ENCODE measurements at regions not wholly inside any gene's neighbourhood (a gene's known extent, or its start where the extent isn't known, plus 50 kb on each side); places are given as distances from the start of the nearest gene placed in this dataset.
A peak's percentile ranks its signal among the peaks of the same experiment; 100 is the strongest.
"Not testable (repeated sequence)": the region's sequence is repeated elsewhere in the genome, so short reads cannot be mapped to it uniquely, and the experiment has no call there.

DNA sequence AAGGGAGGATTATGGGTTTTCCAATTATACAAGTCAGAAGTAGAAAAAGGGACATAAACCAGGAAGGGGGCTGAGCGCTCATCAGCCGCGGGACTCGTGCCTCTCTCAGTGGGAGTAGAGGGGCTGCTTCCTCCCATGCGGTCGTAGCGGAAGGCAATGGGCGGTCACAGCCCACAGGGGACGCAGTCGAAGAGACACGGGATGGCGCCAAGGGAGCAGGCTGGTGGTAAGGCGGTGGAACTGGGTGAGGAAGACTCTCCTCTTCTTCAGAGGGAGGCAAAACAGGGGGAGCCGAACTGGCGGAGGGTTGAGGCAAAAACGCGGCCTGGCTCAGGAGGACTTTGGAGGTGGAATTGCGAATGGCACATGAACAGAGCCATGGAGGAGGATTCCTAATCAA lies 677.7 kb downstream of the TMEM121 start:
- DNase-seq (ENCODE audit: low spot score), result no peak
- no peak for FAIRE-seq

DNA sequence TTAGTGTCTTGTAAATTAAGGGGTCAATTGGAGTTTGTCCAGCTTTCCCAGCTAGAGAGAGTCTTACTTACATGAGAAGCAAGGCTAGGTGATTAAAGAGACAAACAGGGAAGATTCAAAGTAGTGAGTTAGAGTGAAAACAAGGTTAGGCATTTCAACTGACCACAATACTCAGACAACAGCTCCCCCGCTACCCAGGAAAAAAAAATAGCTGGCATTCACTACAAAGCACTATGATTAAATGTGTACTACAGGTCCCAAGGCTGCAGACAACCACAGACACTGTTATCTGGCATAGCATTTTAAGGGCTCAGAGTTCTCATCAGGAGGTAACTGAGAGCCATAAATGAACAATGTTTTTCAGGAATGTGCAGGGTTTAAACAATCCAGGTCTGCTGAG lies 680.9 kb downstream of the TMEM121 start:
- FAIRE-seq, result no peak
- peak; percentile 27 for DNase-seq (ENCODE audit: low spot score)

DNA sequence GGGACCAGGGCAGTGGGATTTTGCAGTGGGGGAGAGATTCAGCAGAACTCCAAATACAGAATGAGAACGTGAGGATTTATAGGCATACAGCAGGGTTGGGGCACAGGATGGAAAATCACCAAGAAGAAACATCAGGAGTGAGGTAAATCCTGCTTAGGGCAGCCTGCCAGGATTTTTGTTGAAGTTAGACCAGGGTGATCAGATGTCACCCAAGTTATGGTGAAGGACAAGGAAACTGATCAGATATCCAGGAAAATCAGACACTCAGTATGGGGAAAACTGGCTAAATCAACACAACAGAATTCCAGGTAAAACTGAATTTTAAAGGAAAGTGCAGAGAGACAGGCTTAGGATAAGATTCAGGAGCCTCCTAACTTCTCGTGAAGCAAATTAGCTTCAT lies 682.4 kb downstream of the TMEM121 start:
- DNase-seq (ENCODE audit: low spot score) (no peak), FAIRE-seq (no peak)

DNA sequence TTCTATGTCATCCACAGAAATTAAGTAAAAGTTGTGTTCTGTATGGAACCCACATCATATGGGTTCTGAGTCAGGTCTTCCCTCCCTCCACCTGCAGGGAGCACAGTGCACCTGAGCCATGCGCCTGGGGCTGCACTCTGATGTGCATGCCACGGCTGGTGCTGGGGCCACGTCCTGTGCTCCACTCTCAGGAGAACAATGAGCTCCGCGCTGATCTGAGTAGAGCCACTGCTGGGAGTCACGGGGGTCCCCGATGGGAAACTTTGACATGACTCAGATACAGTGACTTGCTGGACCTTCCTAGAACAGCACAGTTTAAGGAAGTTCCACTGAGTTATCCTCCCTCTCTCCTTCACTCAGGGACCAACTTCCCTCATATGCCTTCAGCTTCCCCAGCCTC lies 683.4 kb downstream of the TMEM121 start:
- no peak for FAIRE-seq

DNA sequence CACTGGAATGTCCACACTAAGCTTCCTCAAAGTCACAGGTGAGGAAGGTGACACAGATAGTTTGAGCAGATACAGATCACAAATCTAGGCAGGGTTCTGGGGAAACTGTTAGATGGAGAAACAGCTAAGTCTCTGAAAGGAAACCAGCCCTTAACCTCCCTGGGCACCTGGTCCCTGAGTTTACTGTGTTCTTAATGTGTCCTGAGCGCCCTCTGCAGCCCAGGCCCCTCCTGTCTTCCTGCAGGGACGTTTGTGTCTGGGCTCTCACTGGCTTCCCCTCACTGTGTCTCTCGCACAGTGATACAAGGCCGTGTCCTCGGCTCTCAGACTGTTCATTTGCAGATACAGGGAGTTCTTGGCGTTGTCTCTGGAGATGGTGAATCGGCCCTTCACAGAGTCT lies 684.3 kb downstream of the TMEM121 start:
- FAIRE-seq, result no peak
- DNase-seq (ENCODE audit: low spot score), result no peak

More for the DNA sequence above, 683.4 kb downstream of the TMEM121 start:
- DNase-seq (ENCODE audit: low spot score), result no peak

DNA sequence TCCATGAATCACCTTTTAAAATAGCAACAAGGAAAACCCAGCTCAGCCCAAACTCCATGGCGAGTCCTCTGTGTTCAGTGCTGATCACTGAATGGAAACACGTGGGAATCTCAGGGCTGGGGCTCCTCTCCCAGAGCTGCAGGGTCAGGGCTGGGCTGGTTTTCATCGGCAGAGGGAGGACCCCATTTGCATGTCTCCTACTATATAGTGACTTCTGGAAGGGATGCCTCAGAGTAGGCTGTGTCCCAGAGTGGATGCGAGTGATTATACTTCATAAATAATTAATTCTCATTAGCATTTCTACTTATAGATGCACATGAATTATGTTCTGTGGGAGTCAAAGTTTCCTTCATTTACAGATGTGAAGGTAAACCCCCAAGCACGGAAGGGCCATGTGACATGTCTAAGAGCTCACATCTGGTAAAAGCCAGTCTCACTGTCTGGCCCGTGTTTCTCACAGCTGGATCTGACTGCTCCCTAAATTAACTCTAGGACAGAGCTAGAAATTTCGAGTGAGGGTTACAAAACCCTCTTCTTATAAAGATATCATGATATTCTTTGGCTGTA lies 685.0 kb downstream of the TMEM121 start:
- no peak for FAIRE-seq
- DNase-seq (ENCODE audit: low spot score), result no peak

DNA sequence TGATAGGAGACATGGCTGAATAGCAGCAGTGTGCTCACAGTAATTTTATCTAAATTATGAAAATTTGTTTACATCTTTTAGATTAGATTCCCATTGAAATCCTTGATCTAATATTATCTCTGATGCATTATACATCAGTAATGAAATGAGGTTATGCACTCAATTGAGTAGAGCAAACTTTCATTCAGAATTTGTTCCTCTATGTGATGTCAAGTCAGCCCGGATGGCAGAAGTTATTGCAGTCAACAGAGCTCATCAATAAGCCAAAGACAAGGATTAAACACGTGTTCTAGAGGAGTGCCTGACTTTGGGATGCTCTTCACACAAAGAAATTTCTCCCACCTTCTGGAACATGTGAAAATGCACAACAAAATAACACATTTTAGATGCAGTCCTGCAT lies 688.8 kb downstream of the TMEM121 start:
- FAIRE-seq, result no peak

DNA sequence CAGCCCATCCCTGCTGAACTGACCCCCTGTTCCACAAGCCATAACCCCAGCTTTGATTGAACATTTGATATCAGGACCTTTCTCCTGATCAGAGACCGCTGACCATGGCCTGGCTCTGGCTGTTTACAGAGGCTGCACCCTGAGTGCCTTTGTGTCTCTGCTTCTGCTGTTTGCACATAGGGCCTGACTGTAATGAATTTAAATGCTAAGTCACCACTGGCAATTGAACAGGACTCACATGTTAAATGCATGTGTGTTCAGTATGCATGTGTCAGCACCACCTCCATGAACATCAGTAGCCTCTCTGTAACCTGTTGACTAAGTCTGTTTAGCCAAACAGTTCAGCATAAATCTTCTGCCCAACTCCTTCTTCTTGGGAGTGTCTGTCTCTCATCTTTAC lies 690.3 kb downstream of the TMEM121 start:
- DNase-seq (ENCODE audit: low spot score), result no peak
- no peak for FAIRE-seq

More for the DNA sequence above, 688.8 kb downstream of the TMEM121 start:
- no peak for DNase-seq (ENCODE audit: low spot score)

DNA sequence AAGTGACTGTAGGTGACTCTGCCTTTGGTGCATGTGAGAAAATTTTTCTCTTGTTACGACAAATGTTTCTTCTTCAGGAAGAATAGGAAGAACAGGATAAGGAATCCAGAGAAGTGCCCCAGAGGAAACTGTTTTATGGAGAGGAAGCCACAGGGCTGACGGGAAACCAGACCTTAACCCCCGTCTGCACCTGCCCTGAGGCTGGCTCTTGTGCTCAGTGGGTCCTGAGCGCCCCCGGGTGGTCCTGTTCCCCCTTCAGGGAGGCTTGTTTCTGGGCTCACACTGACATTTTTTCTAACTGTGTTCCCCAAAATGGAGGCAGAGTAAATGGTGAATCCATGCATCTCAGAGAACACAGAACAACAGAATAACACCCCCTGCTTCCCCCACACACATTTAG lies 691.8 kb downstream of the TMEM121 start:
- FAIRE-seq, result no peak
- no peak for DNase-seq (ENCODE audit: low spot score)

DNA sequence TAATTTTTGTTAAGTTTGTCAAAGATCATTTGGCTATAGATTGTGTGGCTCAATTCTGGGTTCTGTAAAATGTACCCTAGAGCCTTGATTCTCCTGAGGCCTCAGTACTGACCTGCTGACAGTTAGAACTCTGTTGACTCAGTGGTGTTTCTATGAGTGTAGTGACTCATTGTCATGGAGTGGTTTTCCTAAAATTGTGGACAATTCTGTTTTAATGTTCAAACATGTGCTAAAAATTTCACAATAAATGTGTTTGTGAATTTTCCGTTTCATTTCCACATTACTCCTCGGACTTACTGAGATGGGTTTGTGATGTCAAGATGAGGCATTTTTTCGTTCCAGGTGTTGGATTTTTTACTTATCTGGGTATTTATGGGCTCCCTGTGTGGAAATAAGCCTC lies 695.9 kb downstream of the TMEM121 start:
- FAIRE-seq, result no peak

DNA sequence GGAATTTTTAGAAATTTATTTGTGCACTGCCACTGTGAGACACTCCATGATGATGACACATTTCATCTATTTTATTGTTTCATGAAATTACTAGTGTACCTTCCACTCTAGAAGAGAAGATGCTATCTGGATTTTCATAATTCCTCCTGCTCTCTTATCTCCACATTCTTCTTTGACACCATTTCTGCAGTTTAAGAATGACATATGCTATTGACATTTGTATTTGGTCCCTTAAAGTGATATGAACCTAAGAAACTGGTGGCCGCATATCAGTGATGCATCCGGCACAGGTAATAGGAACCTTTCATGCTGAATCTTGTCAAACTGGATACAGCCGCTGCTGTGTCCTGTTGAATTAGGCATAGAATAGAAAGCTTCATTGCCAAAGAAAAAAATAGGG lies 696.3 kb downstream of the TMEM121 start:
- DNase-seq (ENCODE audit: low spot score) (no peak), FAIRE-seq (no peak)

More for the DNA sequence above, 695.9 kb downstream of the TMEM121 start:
- DNase-seq (ENCODE audit: low spot score), result no peak

DNA sequence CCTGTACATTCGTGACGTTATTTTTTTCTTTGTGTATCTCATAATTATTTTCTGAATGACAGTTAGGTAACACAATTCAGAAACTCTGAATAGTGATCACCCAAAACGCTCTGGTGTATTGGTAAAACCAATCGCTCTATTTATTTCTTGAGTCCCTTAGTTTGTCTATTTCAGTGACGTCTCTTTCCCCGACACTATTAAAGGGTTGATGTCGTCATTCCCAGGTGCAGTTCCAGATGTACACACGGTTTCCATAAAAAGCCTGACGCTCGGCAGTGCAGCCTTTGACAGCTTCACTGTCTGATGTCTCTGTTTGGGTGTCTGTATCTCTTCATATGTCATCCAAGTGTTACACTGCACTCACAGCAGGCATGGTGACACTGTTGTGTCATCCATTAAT lies 701.4 kb downstream of the TMEM121 start:
- FAIRE-seq (no peak), DNase-seq (ENCODE audit: low spot score) (no peak)

DNA sequence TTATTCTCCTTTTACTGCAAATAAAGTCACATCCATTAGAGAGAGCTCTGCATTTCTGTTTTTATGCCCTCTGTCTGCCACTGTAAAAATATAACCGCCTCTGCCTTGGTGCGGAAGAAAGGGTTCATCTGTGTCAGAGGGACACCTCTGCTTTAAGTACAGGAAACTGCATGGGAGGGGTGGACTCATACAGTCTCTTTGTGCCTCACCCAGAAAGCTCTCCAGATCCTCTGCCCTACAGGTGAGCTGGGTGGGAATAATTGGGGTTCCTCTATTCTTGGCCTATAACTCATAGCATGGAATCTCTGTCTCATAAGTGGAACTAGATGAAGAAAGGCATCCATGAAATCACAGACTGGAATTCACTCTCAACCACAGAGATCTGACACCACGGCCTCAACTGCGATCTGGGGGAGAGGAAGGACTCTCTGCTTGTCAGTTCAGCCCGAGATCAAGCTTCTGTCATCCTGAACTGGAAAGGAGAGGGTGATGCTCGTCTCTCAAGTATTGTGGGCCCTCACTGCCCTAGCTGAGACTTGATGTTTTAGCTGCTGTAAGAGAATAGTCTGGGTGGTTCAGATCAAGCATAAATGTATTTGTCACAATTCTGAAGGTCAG lies 702.3 kb downstream of the TMEM121 start:
- DNase-seq (ENCODE audit: low spot score) (no peak), FAIRE-seq (no peak)

DNA sequence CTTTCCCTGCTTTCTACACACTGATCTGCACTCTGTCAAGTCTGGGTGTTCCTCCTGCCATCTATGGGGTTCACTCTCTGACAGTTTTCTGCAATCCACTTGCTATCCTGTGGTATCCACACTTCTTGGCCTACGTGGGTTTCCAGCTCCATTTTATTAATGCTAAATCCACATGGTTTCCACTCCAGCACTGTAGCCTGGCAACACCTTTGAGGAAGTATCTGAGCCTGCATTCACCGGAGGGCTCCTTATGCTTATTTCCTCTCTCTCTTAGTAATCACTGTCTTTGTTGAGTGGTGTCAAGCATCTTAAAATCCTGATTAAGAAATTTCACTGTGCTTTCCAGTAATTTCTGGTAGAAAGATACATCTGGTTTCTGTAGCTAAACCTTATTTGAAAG lies 703.7 kb downstream of the TMEM121 start:
- DNase-seq (ENCODE audit: low spot score), result no peak

DNA sequence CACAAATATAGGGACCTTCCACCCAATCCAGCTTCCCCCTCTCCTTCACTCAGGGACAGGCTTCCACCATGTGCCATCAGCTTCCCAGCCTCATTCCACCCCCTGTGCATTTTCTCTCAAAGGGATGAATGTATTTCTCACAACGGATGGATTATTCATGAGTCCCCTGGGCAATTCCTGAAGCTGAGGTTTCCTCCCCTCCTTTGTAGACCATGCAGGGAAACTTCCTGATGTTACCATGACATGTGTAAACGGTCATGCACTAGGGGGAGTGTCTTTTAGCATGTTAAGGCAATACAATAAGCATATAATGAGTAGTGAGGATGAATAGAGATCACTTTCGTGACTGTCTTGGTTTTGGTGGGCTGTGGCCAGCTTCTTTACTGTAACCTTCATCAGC lies 706.8 kb downstream of the TMEM121 start:
- not testable (repeated sequence) for DNase-seq (ENCODE audit: low spot score); FAIRE-seq

More for the DNA sequence above, 703.7 kb downstream of the TMEM121 start:
- no peak for FAIRE-seq

DNA sequence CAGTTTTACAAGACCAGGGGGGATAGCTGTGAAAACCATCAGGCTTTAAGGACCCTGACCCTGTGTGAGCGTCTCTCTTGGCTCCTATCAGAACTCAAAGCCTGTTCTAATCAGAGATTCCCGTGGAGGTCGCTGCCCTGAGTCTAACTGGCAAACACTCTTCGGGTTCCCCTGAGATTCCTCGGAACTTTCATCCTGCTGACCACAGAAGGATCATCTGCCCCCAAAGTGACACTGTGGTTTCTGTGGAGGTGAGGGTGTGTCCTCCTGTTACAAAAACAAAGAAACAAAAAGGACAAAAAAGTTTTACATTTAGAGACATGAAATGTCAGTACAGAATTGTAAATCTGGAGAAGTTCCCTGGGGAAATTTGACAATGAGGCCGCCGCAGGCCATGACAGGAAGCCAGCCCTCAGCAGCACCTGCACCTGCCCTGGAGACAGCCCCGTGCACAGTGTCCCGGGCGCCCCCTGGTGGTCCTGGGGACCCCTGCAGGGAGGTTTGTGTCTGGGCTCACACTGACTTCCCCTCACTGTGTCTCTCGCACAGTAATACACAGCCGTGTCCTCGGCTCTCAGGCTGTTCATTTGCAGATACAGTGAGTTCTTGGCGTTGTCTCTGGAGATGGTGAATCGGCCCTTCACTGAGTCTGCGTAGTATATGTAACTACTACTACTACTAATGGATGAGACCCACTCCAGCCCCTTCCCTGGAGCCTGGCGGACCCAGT lies 708.3 kb downstream of the TMEM121 start:
- FAIRE-seq; DNase-seq (ENCODE audit: low spot score): not testable (repeated sequence)

DNA sequence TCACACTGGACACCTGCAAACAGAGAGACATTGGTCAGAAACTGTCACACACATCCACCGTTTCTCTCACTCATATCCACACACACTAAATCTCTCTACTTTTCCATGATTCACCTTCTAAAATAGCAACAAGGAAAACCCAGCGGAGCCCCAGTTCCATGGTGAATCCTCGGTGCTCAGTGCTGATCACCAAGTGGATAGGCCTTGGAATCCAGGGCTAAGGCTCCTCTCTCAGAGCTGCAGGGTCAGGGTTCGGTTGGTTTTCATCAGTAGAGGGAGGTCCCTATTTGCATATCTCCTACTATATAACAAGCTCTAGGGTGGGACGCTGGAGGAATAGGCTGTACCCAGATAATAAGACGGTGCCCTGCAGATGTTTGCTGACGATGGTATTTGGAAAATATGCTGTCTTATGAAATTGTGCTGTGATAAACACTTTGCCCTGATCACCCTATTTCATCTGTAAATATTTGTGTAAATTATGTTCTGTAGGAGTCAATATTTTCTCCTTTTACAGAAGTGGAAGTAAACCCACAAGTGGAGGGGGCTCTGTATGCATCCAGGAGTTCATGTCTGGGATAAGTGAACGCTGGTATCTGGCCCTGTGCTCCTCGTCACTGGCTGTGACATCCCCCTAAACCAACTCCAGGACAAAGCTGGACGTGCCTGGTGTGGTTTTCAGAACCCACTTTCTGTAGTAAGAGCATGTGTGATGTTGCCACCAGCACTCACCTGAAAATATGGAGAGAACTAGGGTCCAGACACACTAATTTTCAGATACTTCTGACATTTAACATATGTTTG lies 709.2 kb downstream of the TMEM121 start:
- no peak for FAIRE-seq
- DNase-seq (ENCODE audit: low spot score), result no peak

DNA sequence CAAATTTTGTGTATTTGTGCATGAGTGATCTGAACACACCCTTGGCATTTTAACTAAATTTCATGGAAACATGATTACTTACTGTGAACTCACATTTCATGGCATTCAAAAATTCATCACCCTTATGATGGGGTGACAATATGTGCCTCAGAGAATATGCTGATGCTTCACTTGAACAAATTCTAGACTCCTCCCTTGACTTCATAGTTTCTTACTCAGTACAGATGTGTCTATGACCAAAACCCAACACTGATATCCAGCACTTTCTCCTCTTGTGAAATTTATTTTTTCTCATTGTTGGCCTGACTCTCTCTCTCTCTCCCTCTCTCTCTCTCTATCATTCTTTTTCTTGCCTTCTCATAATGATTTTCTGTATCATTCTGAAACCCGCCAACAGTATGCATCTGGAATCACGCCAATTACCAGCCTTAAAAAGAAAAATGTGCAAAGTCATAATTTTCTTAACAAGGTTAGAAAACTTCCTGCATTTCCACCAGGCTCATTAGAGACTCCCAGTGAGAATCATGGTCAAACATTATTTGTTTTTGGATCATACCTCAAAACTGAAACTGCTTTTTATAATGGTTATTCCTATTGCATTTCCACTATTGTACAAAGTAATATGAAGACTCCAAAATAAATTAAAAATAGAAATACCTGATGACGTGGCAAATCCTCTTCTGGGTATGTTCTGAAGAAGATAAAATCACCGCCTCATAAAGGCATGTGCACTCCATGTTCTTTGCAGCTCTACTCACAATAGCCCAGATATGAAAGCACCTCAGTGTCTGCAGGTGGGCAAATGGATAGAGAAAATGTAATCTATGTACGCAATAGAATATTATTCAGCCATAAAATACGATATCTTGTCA lies 722.2 kb downstream of the TMEM121 start:
- FAIRE-seq (no peak), DNase-seq (ENCODE audit: low spot score) (no peak)

DNA sequence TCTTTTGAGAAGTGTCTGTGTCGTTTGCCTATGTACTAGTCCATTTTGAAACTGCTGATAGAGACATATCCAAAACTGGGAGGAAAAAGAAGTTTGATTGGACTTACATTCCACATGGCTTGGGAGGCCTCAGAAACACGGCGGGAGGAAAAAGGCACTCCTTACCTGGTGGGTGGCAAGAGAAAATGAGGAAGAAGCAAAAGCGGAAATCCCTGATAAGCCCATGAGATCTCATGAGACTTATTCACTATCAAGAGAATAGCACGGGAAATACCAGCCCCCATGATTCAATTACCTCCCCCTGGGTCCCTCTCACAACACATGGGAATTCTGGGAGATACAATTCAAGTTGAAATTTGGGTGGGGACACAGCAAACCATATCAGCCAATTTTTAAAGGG lies 727.6 kb downstream of the TMEM121 start:
- not testable (repeated sequence) for FAIRE-seq; DNase-seq (ENCODE audit: low spot score)

DNA sequence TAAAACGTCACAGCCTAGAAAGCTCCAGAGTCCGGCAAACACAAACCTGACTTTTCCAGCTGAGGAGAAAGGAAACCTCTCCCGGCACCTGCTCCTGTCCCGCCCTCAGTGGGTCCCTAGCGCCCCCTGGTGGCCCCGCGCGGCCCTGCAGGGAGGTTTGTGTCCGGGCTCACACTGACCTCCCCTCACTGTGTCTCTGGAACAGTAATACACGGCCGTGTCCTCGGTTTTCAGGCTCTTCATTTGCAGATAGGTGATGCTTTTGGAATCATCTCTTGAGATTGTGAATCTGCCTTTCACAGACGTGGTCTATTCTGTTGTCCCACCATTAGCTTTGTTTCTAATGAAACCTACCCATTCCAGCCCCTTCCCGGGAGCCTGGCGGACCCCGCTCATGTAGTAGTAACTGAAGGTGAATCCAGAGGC lies 731.2 kb downstream of the TMEM121 start:
- FAIRE-seq, result not testable (repeated sequence)
- DNase-seq (ENCODE audit: low spot score), result peak; percentile 18

Data from urothelium cell line (cell line).